ENCODE measurements at regions not wholly inside any gene's neighbourhood (a gene's known extent, or its start where the extent isn't known, plus 50 kb on each side); places are given as distances from the start of the nearest gene placed in this dataset.

DNA sequence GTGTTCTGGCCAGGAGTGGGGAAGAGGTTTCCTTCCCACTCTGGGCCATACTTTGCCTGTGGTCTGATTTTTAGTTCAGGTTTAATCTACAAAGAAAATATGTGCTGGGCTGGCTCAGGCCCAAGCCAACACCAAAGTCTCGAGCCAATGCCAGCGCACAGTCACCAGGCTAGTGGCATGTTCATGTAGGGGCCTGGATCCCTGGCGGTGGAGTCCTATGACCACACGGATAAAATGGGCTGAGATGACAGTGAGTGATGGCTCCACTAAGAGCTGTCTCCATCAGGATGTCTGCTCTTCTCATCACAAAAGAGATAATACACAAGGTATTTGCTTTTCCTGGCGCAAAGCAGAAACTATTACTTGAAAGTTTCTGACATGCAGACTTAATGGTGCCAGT, 92.9 kb upstream of the PTPN3 start:
- TF ChIP-seq CTCF (IDR thresholded peaks at IDR 0.05) (no peak), POLR2AphosphoS5 (IDR thresholded peaks at IDR 0.05) (no peak), EP300 (IDR thresholded peaks at IDR 0.05) (no peak), POLR2A (IDR thresholded peaks at IDR 0.05) (no peak)
- intact Hi-C loops (cut with DNase I), result no loop called here
- H3K9me3 ChIP-seq, result no peaks in the 10 kb centered on the region
- DNase-seq, result no peak
- no peaks in the 10 kb centered on the region for H3K36me3 ChIP-seq
- H3K27ac ChIP-seq, result no peak overlapping the region
- H3K4me3 ChIP-seq, result no peak overlapping the region
- peaks cover 0 to 10% (median 0%) of the 10 kb centered on the region in 4 donors for H3K4me1 ChIP-seq
- H3K27me3 ChIP-seq, result no peaks in the 10 kb centered on the region
- 80 to 92% methylated on average over 5 of the region's 5 CpGs for WGBS, 2 donors

- 43 to 52% methylated on average over 2 of the region's 2 CpGs for WGBS, 2 donors
- no peak overlapping the region for H3K4me3 ChIP-seq
- H3K36me3 ChIP-seq, result no peaks in the 10 kb centered on the region
- no peak for DNase-seq
- no peak overlapping the region for H3K27ac ChIP-seq
- no peaks in the 10 kb centered on the region for H3K27me3 ChIP-seq
- no peaks in the 10 kb centered on the region for H3K9me3 ChIP-seq
- intact Hi-C loops (cut with DNase I), result no loop called here
- TF ChIP-seq POLR2A (IDR thresholded peaks at IDR 0.05) (no peak), EP300 (IDR thresholded peaks at IDR 0.05) (no peak), POLR2AphosphoS5 (IDR thresholded peaks at IDR 0.05) (no peak), CTCF (IDR thresholded peaks at IDR 0.05) (no peak)
- H3K4me1 ChIP-seq, result peaks cover 0 to 10% (median 0%) of the 10 kb centered on the region in 4 donors
These were observed 93.6 kb upstream of the PTPN3 start for GRCh38 chr9:109591691-109592090.

GRCh38 chr9:109593612-109594011, 95.5 kb upstream of the PTPN3 start:
- TF ChIP-seq CTCF (IDR thresholded peaks at IDR 0.05) (no peak), POLR2AphosphoS5 (IDR thresholded peaks at IDR 0.05) (no peak), POLR2A (IDR thresholded peaks at IDR 0.05) (no peak), EP300 (IDR thresholded peaks at IDR 0.05) (no peak)
- no peak for DNase-seq
- Histone ChIP-seq H3K36me3 (no peaks in the 10 kb centered on the region), H3K9me3 (no peaks in the 10 kb centered on the region), H3K4me3 (no peak overlapping the region), H3K4me1 (peaks cover 0 to 3% (median 0%) of the 10 kb centered on the region in 4 donors), H3K27ac (no peak overlapping the region), H3K27me3 (no peaks in the 10 kb centered on the region)
- WGBS, 2 donors, result 59 to 83% methylated on average over 5 of the region's 5 CpGs
- intact Hi-C loops (cut with DNase I), result no loop called here

DNA sequence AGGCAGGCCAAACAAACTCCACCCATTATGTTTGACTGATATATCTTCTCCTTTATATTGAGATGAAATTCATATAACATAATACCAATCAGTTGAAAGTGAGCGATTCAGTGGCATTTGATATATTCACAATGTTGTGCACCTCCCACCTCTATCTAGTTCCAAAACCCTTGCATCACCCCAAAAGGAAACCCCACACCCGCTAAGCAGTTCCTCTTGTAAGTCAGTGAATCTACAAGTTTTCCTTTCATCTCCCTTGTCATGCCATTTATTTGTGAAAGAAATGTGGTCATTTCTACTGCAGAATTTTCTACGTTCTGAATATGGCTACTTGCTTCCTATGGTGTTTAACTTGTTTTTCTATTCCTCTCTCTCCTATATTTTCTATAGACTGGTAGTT, 99.4 kb upstream of the PTPN3 start:
- Histone ChIP-seq H3K9me3 (no peaks in the 10 kb centered on the region), H3K4me1 (no peaks in the 10 kb centered on the region), H3K27ac (no peak overlapping the region), H3K27me3 (no peaks in the 10 kb centered on the region), H3K36me3 (no peaks in the 10 kb centered on the region), H3K4me3 (no peak overlapping the region)
- no peak for DNase-seq
- 65 to 91% methylated on average over 3 of the region's 3 CpGs for WGBS, 2 donors
- TF ChIP-seq EP300 (IDR thresholded peaks at IDR 0.05), result no peak
- no peak for TF ChIP-seq CTCF (IDR thresholded peaks at IDR 0.05)
- no peak for TF ChIP-seq POLR2A (IDR thresholded peaks at IDR 0.05)
- no peak for TF ChIP-seq POLR2AphosphoS5 (IDR thresholded peaks at IDR 0.05)
- intact Hi-C loops (cut with DNase I), result no loop called here

- H3K4me1 ChIP-seq, result no peaks in the 10 kb centered on the region
- intact Hi-C loops (cut with DNase I), result no loop called here
- TF ChIP-seq CTCF (IDR thresholded peaks at IDR 0.05), result no peak
- TF ChIP-seq POLR2AphosphoS5 (IDR thresholded peaks at IDR 0.05), result no peak
- no peak for TF ChIP-seq POLR2A (IDR thresholded peaks at IDR 0.05)
- no peak for TF ChIP-seq EP300 (IDR thresholded peaks at IDR 0.05)
- no peaks in the 10 kb centered on the region for H3K36me3 ChIP-seq
- DNase-seq, result no peak
- H3K9me3 ChIP-seq, result no peaks in the 10 kb centered on the region
- no peak overlapping the region for H3K4me3 ChIP-seq
- WGBS, 2 donors, result 95 to 98% methylated on average over 2 of the region's 2 CpGs
- H3K27me3 ChIP-seq, result no peaks in the 10 kb centered on the region
- no peak overlapping the region for H3K27ac ChIP-seq
These were observed 101.0 kb upstream of the PTPN3 start for GRCh38 chr9:109599131-109599530.
